GM18505 (cell line): ENCODE measurements at regions not wholly inside any gene's neighbourhood (a gene's known extent, or its start where the extent isn't known, plus 50 kb on each side); places are given as distances from the start of the nearest gene placed in this dataset.

Source experiments
- ATAC-seq: cut with Tn5 transposase; IDR thresholded peaks from one replicate; pipeline ENCODE4 v1.9.1; 2021; ENCODE audit not compliant: unreplicated experiment
- POLR2A ChIP-seq: IDR thresholded peaks from 4 replicates; pipeline ENCODE4 v1.6.1; 2011; ENCODE audit warnings: borderline replicate concordance; ENCODE audit not compliant: insufficient read depth, insufficient read length; ENCODE audit errors: extremely low read depth

- no peak for ATAC-seq
- no peak for TF ChIP-seq POLR2A
Measured at GRCh38 chr2:83072767-83073166, 1386.3 kb downstream of the SUCLG1 start.

GRCh38 chr2:83071914-83072313 is 1387.2 kb downstream of the SUCLG1 start:
- no peak for TF ChIP-seq POLR2A
- no peak for ATAC-seq

GRCh38 chr2:83071352-83071751 is 1387.7 kb downstream of the SUCLG1 start:
- ATAC-seq, result no peak
- TF ChIP-seq POLR2A, result no peak

GRCh38 chr2:83069724-83070123 is 1389.4 kb downstream of the SUCLG1 start:
- TF ChIP-seq POLR2A, result no peak
- ATAC-seq, result no peak

GRCh38 chr2:83068714-83069113 is 1390.4 kb downstream of the SUCLG1 start:
- no peak for ATAC-seq
- no peak for TF ChIP-seq POLR2A

DNA sequence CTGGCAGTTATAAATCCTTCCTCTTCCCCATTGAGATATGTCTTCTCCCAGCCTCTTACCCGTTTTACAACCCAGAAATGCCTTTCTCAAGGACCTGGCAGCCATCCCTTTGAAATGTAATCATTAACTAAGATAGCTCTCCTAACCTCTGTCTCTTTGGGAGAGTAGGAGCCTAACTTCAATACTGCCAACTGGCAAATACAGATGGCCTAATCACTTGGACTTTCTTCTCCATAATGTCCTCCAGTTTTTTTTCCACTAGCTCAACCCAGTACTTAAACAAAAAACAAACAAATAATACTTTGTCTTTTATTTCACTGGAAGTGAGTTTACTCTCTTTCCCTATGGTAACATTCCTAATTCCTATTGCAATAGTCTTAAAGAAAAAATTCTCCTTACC is 1391.1 kb downstream of the SUCLG1 start:
- no peak for TF ChIP-seq POLR2A

GRCh38 chr2:83063933-83064332 is 1395.1 kb downstream of the SUCLG1 start:
- no peak for TF ChIP-seq POLR2A
- ATAC-seq, result no peak

More for the DNA sequence above, 1391.1 kb downstream of the SUCLG1 start:
- ATAC-seq, result no peak

DNA sequence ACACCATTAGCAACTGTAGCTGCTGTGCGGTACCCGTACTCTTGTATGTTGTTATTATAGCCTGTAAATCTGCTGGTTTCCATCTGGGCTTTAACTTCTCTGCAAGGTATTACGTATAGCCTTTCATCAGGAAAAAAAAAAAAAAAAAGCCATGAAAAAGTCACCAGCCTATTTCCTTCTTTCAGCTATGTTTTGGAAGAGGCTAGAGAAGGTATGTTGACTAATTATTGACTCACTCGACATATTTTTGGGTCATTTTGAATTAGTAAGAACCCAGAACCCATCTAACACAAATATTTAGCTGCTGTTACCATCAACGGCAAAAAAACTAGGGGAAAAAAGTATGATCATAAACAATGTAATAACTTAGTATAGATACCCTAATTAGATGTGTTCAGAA is 1395.6 kb downstream of the SUCLG1 start:
- TF ChIP-seq POLR2A, result no peak
- ATAC-seq, result no peak

- no peak for ATAC-seq
- no peak for TF ChIP-seq POLR2A
Measured at GRCh38 chr2:83058683-83059082, 1400.4 kb downstream of the SUCLG1 start.

DNA sequence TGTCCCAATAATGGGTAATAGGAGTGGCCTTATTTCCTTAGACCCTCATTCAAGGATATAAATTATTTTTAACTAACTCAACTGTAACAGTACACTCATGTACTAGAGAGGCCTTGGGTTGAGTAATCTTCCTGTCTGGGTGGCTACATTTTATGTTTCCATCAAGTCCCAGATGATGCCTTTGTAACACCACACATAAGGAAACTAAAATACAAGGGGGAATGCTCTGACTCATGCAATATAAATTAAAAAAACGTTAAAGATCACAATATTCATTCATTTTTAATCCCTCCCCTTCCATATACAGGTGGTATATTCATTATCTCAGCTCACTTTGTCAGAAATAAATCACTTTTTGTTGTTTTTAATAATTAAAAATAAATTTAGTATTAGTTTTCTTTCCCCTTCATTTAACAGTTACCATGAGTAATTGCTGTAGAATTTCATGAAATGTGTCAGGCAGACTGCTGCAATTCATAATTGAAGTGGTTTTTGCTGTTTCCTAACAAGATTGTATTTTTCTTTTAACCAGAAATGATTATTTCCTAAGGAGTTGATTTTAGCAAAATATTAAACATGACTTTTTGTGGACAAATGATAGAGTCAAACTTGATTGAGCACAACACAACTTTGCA is 1403.6 kb downstream of the SUCLG1 start:
- no peak for TF ChIP-seq POLR2A
- no peak for ATAC-seq

DNA sequence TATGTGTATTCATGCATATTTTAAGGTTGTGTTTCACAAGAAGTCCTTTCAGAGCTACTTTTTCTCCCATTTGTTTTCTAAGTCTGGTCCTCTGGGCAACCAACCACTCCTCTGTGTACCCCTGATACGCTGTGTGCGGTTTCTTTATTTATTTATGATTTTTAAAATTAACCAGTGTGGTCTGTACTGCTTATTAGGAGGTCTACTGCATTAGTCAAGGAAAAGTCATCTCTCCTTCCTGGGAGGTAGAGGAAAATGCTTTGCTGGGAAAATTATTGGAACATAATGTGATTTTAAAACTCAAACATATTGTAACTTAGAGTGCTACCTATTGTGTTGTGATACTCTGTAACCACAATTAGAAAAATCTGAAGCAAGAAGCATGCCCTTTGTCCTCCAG is 1404.3 kb downstream of the SUCLG1 start:
- no peak for TF ChIP-seq POLR2A
- ATAC-seq, result no peak

DNA sequence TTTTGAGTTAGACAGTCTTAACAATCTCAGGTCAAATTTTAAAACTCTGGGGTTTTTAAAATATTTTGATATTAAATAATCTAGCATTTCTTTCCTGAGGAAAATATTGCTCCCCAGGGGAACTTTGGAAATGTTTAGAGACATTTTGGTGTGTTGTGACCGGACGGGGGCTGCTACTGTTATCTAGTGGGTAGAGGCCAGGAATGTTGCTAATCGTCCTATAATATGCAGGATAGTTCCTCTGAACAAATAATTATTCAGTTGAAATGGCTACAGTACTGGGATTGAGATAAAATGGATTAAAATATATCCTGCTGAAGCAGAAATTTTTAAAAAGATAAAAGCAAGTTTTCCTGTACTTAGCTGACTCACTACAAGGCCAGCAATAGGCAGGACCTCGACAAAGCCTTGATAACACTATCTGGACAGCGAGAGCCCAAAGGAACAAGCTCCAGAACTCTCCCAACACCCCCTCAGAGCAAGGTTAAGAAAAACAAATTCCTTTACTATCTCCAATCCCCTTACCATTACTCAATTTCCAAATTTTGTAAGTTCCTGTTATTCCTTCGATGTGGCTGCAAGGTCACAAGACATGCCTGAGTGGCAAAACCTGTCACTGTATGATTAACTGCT is 1407.4 kb downstream of the SUCLG1 start:
- no peak for ATAC-seq
- no peak for TF ChIP-seq POLR2A

- ATAC-seq, result no peak
- no peak for TF ChIP-seq POLR2A
Measured at GRCh38 chr2:83042053-83042452, 1417.0 kb downstream of the SUCLG1 start.

GRCh38 chr2:83022631-83023210 is 1436.4 kb downstream of the SUCLG1 start:
- TF ChIP-seq POLR2A, result no peak
- ATAC-seq, result no peak

GRCh38 chr2:83017366-83018090 is 1441.6 kb downstream of the SUCLG1 start:
- TF ChIP-seq POLR2A, result no peak
- ATAC-seq, result no peak
